NT2/D1 (cell line): ENCODE measurements at regions not wholly inside any gene's neighbourhood (a gene's known extent, or its start where the extent isn't known, plus 50 kb on each side); places are given as distances from the start of the nearest gene placed in this dataset.

ENCODE experiments used
- SUZ12 ChIP-seq: IDR thresholded peaks from 2 replicates; pipeline ENCODE4 v1.6.1; 2011; ENCODE audit not compliant: insufficient read length, insufficient read depth; ENCODE audit errors: extremely low read depth
- YY1 ChIP-seq: IDR thresholded peaks from 2 replicates; pipeline ENCODE4 v1.6.1; 2011; ENCODE audit not compliant: insufficient read length, insufficient read depth
- ZNF274 ChIP-seq: IDR thresholded peaks from 2 replicates; pipeline ENCODE4 v1.6.1; 2011; ENCODE audit warnings: mild to moderate bottlenecking, low read depth, low read length

GRCh38 chr7:46960970-46961369 is 620.9 kb downstream of the TNS3 start:
- TF ChIP-seq YY1 (no peak), ZNF274 (no peak), SUZ12 (no peak)
